ENCODE measurements at regions not wholly inside any gene's neighbourhood (a gene's known extent, or its start where the extent isn't known, plus 50 kb on each side); places are given as distances from the start of the nearest gene placed in this dataset.

DNA sequence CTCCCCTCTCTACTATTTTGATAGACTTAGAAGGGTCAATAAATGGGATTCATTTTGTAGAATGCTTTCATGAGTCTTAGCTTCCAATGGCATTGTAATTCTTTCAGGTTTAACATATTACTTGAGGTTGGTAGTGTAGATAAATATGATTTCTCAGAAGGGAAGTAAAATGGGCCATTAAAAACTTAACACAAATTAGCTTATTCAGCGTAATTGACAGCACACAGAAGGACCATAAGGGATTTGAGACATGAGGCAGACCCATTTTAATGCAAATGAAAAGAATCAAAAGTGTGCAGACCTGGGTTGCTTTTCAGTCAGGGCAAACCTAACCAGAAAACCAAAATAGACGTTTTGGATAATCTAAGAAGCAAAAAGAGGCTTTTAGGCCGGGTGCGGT lies 156.6 kb upstream of the CNTNAP2 start (continued):
- TF ChIP-seq, protein P1, sequence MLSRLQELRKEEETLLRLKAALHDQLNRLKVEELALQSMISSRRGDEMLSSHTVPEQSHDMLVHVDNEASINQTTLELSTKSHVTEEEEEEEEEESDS (CRISPR knock-in tag; IDR thresholded peaks at IDR 0.05): no peak

DNA sequence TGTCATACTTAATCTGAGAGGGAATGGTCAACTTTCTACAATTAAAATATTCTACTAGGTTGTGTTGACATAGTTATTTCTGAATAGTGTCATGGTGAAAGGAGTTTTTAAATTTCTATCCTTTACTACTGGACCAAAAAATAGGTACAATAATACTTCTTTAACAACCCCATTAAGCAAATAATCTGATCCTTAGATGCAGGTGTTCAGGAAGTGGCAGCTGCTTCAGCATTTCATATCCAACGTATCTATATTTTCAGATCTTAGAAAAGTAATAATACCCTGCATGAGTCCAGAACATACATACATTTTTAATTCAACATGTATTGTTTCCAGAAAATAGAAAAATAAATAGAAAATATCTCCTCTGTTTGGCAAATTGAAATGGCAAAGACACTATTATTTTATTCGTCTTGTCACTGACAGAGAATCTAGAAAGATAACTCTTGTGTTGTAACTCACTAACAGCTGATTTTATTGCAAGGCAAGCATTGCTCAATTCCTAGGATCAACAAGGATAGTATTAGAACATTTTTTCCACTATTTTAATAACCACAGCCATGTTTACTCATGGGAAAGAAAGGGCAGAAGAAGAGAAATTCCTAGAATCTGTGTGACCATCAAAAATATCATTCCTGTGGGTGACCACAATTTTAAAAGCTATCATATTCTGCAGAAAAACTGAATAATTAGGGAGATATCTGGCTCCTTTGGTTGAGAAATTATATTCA lies 159.3 kb upstream of the CNTNAP2 start:
- no peaks in the 10 kb centered on the region for H3K4me1 ChIP-seq (replicated peaks in 1 of 2; ENCODE audit: control insufficient read depth in 2 of 2, insufficient read depth in 2 of 2, low read length in 2 of 2)
- FAIRE-seq (no peak), DNase-seq (ENCODE audit: extremely low read depth in 1 of 4, low spot score in 3 of 4) (no peak), ATAC-seq (no peak)
- no peak overlapping the region for H3K4me2 ChIP-seq (ENCODE audit: insufficient read depth, low read length)
- TF ChIP-seq CEBPB (tag; IDR thresholded peaks at IDR 0.05) (0 out of 2 replicates have a peak, but pooled peaks have one; percentile 10), TCF7L2 (IDR thresholded peaks at IDR 0.05; ENCODE audit: low read depth, low read length) (no peak)
- peaks cover 41% of the 10 kb centered on the region; the same call in 2 of the 3 replicates for H3K79me2 ChIP-seq (ENCODE audit: control insufficient read depth, insufficient read depth, low read length)
- H3K27me3 ChIP-seq (ENCODE audit: control insufficient read depth in 2 of 2, insufficient read depth in 2 of 2, low read length in 2 of 2): no peaks in the 10 kb centered on the region
- no peak overlapping the region for H3K27ac ChIP-seq (ENCODE audit: extremely low read depth, low read depth, low read length)
- H2AFZ ChIP-seq (ENCODE audit: low read depth, low read length): no peak overlapping the region
- no TSS peak for BruUV-seq (replicated peaks)
- H3K9me1 ChIP-seq (ENCODE audit: control insufficient read depth, insufficient read depth, low read length): no peaks in the 10 kb centered on the region
- ChIA-PET POLR2A (interaction anchor here (0.6 kb wide), 1 partner anchor 96 kb away, joined by 3 read pairs; no protein-coding TSS in a partner anchor), CTCF (ENCODE audit: low intra/inter-chr PET ratio) (no interaction called here)
- no peak overlapping the region for H3K4me3 ChIP-seq
- WGBS (ENCODE audit: insufficient coverage, low coverage, missing lambda C conversion rate): 38% methylated on average over 2 of the region's 2 CpGs
- H4K20me1 ChIP-seq (replicated peaks; ENCODE audit: control insufficient read depth, insufficient read depth, low read length): no peaks in the 10 kb centered on the region
- 0 out of 3 replicates have a peak, but pooled peaks cover 3% of the 10 kb centered on the region for H3K36me3 ChIP-seq (ENCODE audit: control insufficient read depth, insufficient read depth, low read length)
- no peaks in the 10 kb centered on the region for H3K9me3 ChIP-seq (replicated peaks; ENCODE audit: control insufficient read depth, insufficient read depth, low read depth, low read length)
- in situ Hi-C loops (cut with MboI): no loop called here
- intact Hi-C loops (cut with micrococcal nuclease): no loop called here
- no peak overlapping the region for H3K9ac ChIP-seq (ENCODE audit: insufficient read depth in 1 of 2, low read depth in 2 of 2, low read length in 2 of 2)

DNA sequence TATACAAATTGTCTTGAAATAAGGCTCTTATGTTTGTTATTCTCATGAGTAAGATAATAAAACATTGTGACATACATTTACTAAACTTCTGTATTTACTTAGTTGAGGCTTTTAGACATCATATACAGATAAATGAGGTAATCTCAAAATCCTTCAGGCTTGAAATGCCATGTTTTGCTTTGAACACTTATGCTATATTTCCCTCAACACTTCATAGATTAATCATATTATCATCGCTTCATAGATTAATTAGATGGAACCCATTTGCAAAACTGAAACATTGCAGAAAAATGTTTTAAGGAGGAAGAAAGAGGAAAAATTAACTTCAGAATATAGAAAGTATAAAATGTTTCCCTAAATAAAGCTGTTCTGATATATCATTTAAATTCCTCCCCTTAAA lies 165.0 kb upstream of the CNTNAP2 start:
- no peak overlapping the region for H2AFZ ChIP-seq (ENCODE audit: low read depth, low read length)
- intact Hi-C loops (cut with micrococcal nuclease) (no loop called here), in situ Hi-C loops (cut with MboI) (no loop called here)
- CTCF ChIA-PET (ENCODE audit: low intra/inter-chr PET ratio): no interaction called here
- H3K9me3 ChIP-seq (replicated peaks; ENCODE audit: control insufficient read depth, insufficient read depth, low read depth, low read length): no peaks in the 10 kb centered on the region
- peaks cover 28% of the 10 kb centered on the region; the same call in 2 of the 3 replicates for H3K79me2 ChIP-seq (ENCODE audit: control insufficient read depth, insufficient read depth, low read length)
- H3K36me3 ChIP-seq (ENCODE audit: control insufficient read depth, insufficient read depth, low read length): no peaks in the 10 kb centered on the region
- ATAC-seq: no peak
- POLR2A ChIA-PET: interaction anchor here (1.2 kb wide), 2 partner anchors 11 to 22 kb away, joined by 3 to 4 read pairs; no protein-coding TSS in a partner anchor
- H3K27me3 ChIP-seq (ENCODE audit: control insufficient read depth in 2 of 2, insufficient read depth in 2 of 2, low read length in 2 of 2): no peaks in the 10 kb centered on the region
- no peak for FAIRE-seq
- H3K4me3 ChIP-seq: no peak overlapping the region
- H4K20me1 ChIP-seq (replicated peaks; ENCODE audit: control insufficient read depth, insufficient read depth, low read length): no peaks in the 10 kb centered on the region
- no peak overlapping the region for H3K27ac ChIP-seq (ENCODE audit: extremely low read depth, low read depth, low read length)
- H3K9me1 ChIP-seq (ENCODE audit: control insufficient read depth, insufficient read depth, low read length): no peaks in the 10 kb centered on the region
- 56% methylated on average over 1 of the region's 1 CpG for WGBS (ENCODE audit: insufficient coverage, low coverage, missing lambda C conversion rate)
- H3K9ac ChIP-seq (ENCODE audit: insufficient read depth in 1 of 2, low read depth in 2 of 2, low read length in 2 of 2): no peak overlapping the region
- H3K4me1 ChIP-seq (replicated peaks in 1 of 2; ENCODE audit: control insufficient read depth in 2 of 2, insufficient read depth in 2 of 2, low read length in 2 of 2): no peaks in the 10 kb centered on the region
- no TSS peak for BruUV-seq (replicated peaks)
- no peak overlapping the region for H3K4me2 ChIP-seq (ENCODE audit: insufficient read depth, low read length)
- no peak for DNase-seq (ENCODE audit: extremely low read depth in 1 of 4, low spot score in 3 of 4)
- no peak for TF ChIP-seq SLC30A9 (CRISPR knock-in tag; IDR thresholded peaks at IDR 0.05)
- TF ChIP-seq, protein P2, sequence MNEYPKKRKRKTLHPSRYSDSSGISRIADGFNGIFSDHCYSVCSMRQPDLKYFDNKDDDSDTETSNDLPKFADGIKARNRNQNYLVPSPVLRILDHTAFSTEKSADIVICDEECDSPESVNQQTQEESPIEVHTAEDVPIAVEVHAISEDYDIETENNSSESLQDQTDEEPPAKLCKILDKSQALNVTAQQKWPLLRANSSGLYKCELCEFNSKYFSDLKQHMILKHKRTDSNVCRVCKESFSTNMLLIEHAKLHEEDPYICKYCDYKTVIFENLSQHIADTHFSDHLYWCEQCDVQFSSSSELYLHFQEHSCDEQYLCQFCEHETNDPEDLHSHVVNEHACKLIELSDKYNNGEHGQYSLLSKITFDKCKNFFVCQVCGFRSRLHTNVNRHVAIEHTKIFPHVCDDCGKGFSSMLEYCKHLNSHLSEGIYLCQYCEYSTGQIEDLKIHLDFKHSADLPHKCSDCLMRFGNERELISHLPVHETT (CRISPR knock-in tag; conservative IDR thresholded peaks at IDR 0.05 in 1 of 2, IDR thresholded peaks at IDR 0.05 in 1 of 2): no peak
- TF ChIP-seq KLF13 (tag; IDR thresholded peaks at IDR 0.05; ENCODE audit: borderline replicate concordance, low read depth): no peak
- TF ChIP-seq, protein P3, sequence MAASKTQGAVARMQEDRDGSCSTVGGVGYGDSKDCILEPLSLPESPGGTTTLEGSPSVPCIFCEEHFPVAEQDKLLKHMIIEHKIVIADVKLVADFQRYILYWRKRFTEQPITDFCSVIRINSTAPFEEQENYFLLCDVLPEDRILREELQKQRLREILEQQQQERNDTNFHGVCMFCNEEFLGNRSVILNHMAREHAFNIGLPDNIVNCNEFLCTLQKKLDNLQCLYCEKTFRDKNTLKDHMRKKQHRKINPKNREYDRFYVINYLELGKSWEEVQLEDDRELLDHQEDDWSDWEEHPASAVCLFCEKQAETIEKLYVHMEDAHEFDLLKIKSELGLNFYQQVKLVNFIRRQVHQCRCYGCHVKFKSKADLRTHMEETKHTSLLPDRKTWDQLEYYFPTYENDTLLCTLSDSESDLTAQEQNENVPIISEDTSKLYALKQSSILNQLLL (CRISPR knock-in tag; IDR thresholded peaks at IDR 0.05; ENCODE audit: borderline replicate concordance): no peak
- TF ChIP-seq ZNF830 (CRISPR knock-in tag; IDR thresholded peaks at IDR 0.05): no peak
- TF ChIP-seq MIER1 (IDR thresholded peaks at IDR 0.05; ENCODE audit: low read depth): no peak
- TF ChIP-seq ARHGAP35 (IDR thresholded peaks at IDR 0.05; ENCODE audit: partially characterized antibody): no peak
- no peak for TF ChIP-seq PYGO2 (tag; IDR thresholded peaks at IDR 0.05)

Data from K562 (cell line).